ENCODE measurements at regions not wholly inside any gene's neighbourhood (a gene's known extent, or its start where the extent isn't known, plus 50 kb on each side); places are given as distances from the start of the nearest gene placed in this dataset.

DNA sequence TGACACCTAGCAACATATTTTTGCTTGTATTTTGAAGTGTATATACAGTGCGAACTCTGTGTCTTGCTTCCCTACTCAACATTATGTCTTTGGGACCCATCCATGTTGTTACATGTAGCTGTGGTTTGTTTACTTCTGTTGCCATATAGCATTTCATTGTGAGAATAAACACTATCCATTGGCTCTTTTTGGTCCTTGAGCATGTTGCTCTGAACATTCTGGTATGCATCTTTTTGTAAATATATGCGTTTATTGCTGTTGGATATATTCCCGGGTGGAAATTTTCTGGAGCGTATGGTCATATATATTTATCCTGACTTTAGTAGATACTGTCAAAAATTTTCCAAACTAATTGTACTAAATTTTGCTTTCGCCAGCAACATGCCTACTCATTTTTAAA lies 222.5 kb upstream of the SPTLC3 start:
- no peak for TF ChIP-seq POLR2A (IDR thresholded peaks at IDR 0.05)
- TF ChIP-seq, protein P1, sequence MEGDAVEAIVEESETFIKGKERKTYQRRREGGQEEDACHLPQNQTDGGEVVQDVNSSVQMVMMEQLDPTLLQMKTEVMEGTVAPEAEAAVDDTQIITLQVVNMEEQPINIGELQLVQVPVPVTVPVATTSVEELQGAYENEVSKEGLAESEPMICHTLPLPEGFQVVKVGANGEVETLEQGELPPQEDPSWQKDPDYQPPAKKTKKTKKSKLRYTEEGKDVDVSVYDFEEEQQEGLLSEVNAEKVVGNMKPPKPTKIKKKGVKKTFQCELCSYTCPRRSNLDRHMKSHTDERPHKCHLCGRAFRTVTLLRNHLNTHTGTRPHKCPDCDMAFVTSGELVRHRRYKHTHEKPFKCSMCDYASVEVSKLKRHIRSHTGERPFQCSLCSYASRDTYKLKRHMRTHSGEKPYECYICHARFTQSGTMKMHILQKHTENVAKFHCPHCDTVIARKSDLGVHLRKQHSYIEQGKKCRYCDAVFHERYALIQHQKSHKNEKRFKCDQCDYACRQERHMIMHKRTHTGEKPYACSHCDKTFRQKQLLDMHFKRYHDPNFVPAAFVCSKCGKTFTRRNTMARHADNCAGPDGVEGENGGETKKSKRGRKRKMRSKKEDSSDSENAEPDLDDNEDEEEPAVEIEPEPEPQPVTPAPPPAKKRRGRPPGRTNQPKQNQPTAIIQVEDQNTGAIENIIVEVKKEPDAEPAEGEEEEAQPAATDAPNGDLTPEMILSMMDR (IDR thresholded peaks at IDR 0.05): no peak

Data from lower leg skin (tissue), 3 donors.